Endodermal cell (in vitro differentiated cells): ENCODE measurements at regions not wholly inside any gene's neighbourhood (a gene's known extent, or its start where the extent isn't known, plus 50 kb on each side); places are given as distances from the start of the nearest gene placed in this dataset.

ENCODE experiments used
- DNase-seq: peaks from one replicate; pipeline ENCODE4 v3.0.0-alpha.2; 2017
- H3K27ac ChIP-seq: 2 replicates; pipeline ENCODE4 v1.5.1; 2013; ENCODE audit warnings: mild to moderate bottlenecking, low read depth, low read length, moderate library complexity
- H3K27me3 ChIP-seq: 2 replicates; pipeline ENCODE4 v1.6.1; 2013; ENCODE audit warnings: mild to moderate bottlenecking, low read length, moderate library complexity; ENCODE audit not compliant: insufficient read depth, control insufficient read depth, poor library complexity, severe bottlenecking
- H3K36me3 ChIP-seq: 2 replicates; pipeline ENCODE4 v1.7.0; 2013; ENCODE audit warnings: mild to moderate bottlenecking, low read length, moderate library complexity; ENCODE audit not compliant: control insufficient read depth, insufficient read depth
- H3K4me1 ChIP-seq: one replicate; pipeline ENCODE4 v1.7.0; 2013; ENCODE audit warnings: low read length; ENCODE audit not compliant: control insufficient read depth, insufficient read depth
- H3K4me3 ChIP-seq: 2 replicates; pipeline ENCODE4 v1.5.1; 2013; ENCODE audit warnings: mild to moderate bottlenecking, low read length, moderate library complexity
- H3K9ac ChIP-seq: 2 replicates; pipeline ENCODE4 v1.6.1; 2013; ENCODE audit warnings: mild to moderate bottlenecking, low read length, moderate library complexity; ENCODE audit not compliant: poor library complexity, severe bottlenecking; ENCODE audit errors: extremely low read depth
- H3K9me3 ChIP-seq: 2 replicates; pipeline ENCODE4 v1.6.1; 2013; ENCODE audit warnings: mild to moderate bottlenecking, low read length, moderate library complexity; ENCODE audit not compliant: control insufficient read depth
- H3K27ac Mint-ChIP-seq: 2 replicates; pipeline ENCODE4 v1.8.0; 2020; ENCODE audit warnings: mixed read lengths
- H3K27me3 Mint-ChIP-seq: 2 replicates; pipeline ENCODE4 v1.8.0; 2021; ENCODE audit warnings: mild to moderate bottlenecking, mixed read lengths; ENCODE audit not compliant: insufficient read depth
- H3K36me3 Mint-ChIP-seq: 2 replicates; pipeline ENCODE4 v1.8.0; 2020; ENCODE audit warnings: low read depth, mixed read lengths
- H3K4me1 Mint-ChIP-seq: 2 replicates; pipeline ENCODE4 v1.8.0; 2020; ENCODE audit warnings: mixed read lengths
- H3K4me3 Mint-ChIP-seq: 2 replicates; pipeline ENCODE4 v1.8.0; 2020; ENCODE audit warnings: mild to moderate bottlenecking, moderate library complexity, mixed read lengths
- H3K9me3 Mint-ChIP-seq: 2 replicates; pipeline ENCODE4 v1.8.0; 2020; ENCODE audit warnings: mild to moderate bottlenecking, mixed read lengths
- CTCF ChIP-seq: fragments of 200-600 bp; sonication (generic); conservative IDR thresholded peaks from 2 replicates; pipeline ENCODE4 v1.5.0; 2021; ENCODE audit warnings: antibody characterized with exemption, mild to moderate bottlenecking
- WGBS, 2 experiments: methylation state at CpG; one replicate each; pipeline versions ENCODE4 v1.1.5 to v1.1.7; 2013; ENCODE audit warnings: missing lambda C conversion rate in 2 of 2, mixed read lengths in 1 of 2; ENCODE audit not compliant: insufficient coverage in 1 of 2, insufficient read length in 1 of 2; 5-methylcytosine and 5-hydroxymethylcytosine counted together

- H3K9me3 Mint-ChIP-seq: no peaks in the 10 kb centered on the region
- no peak overlapping the region for H3K4me3 Mint-ChIP-seq
- no peak overlapping the region for H3K27ac Mint-ChIP-seq
- no peaks in the 10 kb centered on the region for H3K36me3 Mint-ChIP-seq
- H3K36me3 ChIP-seq: no peaks in the 10 kb centered on the region
- H3K27me3 ChIP-seq: peaks cover 5% of the 10 kb centered on the region
- no peak for DNase-seq
- WGBS, 2 experiments: 95 to 97% methylated on average over 3 of the region's 3 CpGs
- H3K27me3 Mint-ChIP-seq: peaks cover 12% of the 10 kb centered on the region
- peaks cover 18% of the 10 kb centered on the region for H3K4me1 Mint-ChIP-seq
- no peak overlapping the region for H3K9ac ChIP-seq
- H3K9me3 ChIP-seq: no peaks in the 10 kb centered on the region
- no peak for TF ChIP-seq CTCF
- no peak overlapping the region for H3K4me3 ChIP-seq
- H3K4me1 ChIP-seq: peaks cover 3% of the 10 kb centered on the region
- no peak overlapping the region for H3K27ac ChIP-seq
Measured at GRCh38 chr7:47185170-47185569, 396.7 kb downstream of the TNS3 start.

GRCh38 chr7:47183862-47184590 lies 397.9 kb downstream of the TNS3 start:
- H3K27ac ChIP-seq: no peak overlapping the region
- H3K36me3 Mint-ChIP-seq: no peaks in the 10 kb centered on the region
- no peaks in the 10 kb centered on the region for H3K4me1 ChIP-seq
- DNase-seq: no peak
- H3K4me3 Mint-ChIP-seq: no peak overlapping the region
- WGBS, 2 experiments: 57 to 92% methylated on average over 1 to 12 of the region's 12 CpGs
- peaks cover 16% of the 10 kb centered on the region for H3K4me1 Mint-ChIP-seq
- peaks cover 5% of the 10 kb centered on the region for H3K27me3 ChIP-seq
- no peak overlapping the region for H3K27ac Mint-ChIP-seq
- no peaks in the 10 kb centered on the region for H3K9me3 ChIP-seq
- no peaks in the 10 kb centered on the region for H3K36me3 ChIP-seq
- peaks cover 12% of the 10 kb centered on the region for H3K27me3 Mint-ChIP-seq
- no peak overlapping the region for H3K9ac ChIP-seq
- no peak for TF ChIP-seq CTCF
- H3K9me3 Mint-ChIP-seq: no peaks in the 10 kb centered on the region
- no peak overlapping the region for H3K4me3 ChIP-seq

- DNase-seq: no peak
- no peak for TF ChIP-seq CTCF
- Histone ChIP-seq H3K27ac (no peak overlapping the region), H3K36me3 (no peaks in the 10 kb centered on the region), H3K4me3 (no peak overlapping the region), H3K4me1 (no peaks in the 10 kb centered on the region), H3K9me3 (peaks cover 6% of the 10 kb centered on the region), H3K27me3 (peaks cover 5% of the 10 kb centered on the region), H3K9ac (no peak overlapping the region)
- H3K36me3 Mint-ChIP-seq: no peaks in the 10 kb centered on the region
- no peak overlapping the region for H3K27ac Mint-ChIP-seq
- peaks cover 12% of the 10 kb centered on the region for H3K27me3 Mint-ChIP-seq
- 82 to 89% methylated on average over 3 to 4 of the region's 4 CpGs for WGBS, 2 experiments
- H3K9me3 Mint-ChIP-seq: peaks cover 11% of the 10 kb centered on the region
- peaks cover 5% of the 10 kb centered on the region for H3K4me1 Mint-ChIP-seq
- no peak overlapping the region for H3K4me3 Mint-ChIP-seq
Measured at GRCh38 chr7:47181746-47182361, 400.1 kb downstream of the TNS3 start.
